NCI-H2081 (cell line): ENCODE measurements at regions not wholly inside any gene's neighbourhood (a gene's known extent, or its start where the extent isn't known, plus 50 kb on each side); places are given as distances from the start of the nearest gene placed in this dataset.

Experiments used
- DNase-seq, 2 experiments: peaks; one replicate each; lab custom pipeline; 2025; lab: John Stamatoyannopoulos, UW

DNA sequence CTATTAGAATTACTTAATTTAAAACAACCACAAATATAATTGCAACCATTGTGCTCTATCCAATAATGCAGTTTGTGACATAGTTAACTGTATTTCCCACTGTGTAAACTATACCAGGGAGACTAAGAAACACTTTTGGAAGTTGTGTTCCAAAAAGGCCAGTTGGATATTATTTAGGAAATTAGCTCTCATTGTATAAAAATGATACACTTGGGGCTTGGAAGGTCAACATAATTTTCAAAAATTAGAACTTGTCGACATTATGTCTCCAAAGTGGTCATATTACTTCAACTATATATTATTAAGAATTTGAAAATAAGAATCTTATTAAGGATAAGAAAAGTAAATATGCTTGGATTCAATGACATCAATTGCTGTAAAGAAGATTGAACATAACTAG is 876.6 kb downstream of the MRPL39 start:
- DNase-seq: no peak

DNA sequence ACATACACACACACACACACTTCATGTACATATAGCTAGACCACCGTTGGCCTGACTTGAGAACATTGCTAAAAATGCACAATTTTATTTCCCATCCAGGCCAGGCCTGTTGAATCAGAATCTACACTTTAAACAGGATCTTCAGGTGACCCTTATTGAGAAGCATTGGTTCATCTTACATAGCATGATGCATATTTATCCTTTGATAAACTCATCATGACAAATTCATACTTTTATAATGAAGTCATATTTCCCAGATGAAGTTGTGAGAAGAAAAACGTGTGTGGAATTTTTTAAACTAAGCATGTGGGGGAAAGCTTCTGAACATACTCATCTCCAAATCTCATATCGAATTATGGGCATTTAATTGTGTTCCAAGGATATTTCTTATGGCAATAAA is 877.7 kb downstream of the MRPL39 start:
- DNase-seq: no peak

DNA sequence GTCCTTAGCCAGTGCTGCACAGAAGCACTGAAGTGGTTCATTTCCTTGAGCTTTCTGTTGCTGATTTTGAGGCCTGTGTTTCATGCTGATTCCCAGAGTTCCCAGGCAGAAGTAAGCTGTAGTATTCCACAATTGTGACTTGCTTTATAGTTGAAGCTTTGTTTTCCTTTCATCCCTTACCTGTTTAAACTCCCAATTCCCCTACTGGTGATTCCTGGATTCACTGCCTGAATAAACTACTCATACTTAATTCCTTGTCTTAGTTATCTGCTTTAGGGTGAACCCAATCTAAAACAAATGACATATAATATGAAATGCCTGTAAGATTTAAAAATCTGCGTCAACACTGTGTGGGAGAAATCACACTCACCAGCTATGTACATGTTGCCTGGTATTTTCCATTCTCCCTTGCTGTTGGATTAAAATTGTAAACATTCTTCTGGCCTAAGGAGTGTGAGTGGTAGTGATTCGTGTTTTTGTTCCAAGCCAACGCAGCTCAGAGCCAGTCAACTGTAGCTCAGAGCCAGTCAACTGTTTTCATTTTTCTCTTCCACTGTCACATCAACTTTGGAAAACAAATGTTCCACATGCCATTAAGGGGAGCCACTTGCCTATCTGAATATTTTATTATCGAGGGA is 879.4 kb downstream of the MRPL39 start:
- no peak for DNase-seq

DNA sequence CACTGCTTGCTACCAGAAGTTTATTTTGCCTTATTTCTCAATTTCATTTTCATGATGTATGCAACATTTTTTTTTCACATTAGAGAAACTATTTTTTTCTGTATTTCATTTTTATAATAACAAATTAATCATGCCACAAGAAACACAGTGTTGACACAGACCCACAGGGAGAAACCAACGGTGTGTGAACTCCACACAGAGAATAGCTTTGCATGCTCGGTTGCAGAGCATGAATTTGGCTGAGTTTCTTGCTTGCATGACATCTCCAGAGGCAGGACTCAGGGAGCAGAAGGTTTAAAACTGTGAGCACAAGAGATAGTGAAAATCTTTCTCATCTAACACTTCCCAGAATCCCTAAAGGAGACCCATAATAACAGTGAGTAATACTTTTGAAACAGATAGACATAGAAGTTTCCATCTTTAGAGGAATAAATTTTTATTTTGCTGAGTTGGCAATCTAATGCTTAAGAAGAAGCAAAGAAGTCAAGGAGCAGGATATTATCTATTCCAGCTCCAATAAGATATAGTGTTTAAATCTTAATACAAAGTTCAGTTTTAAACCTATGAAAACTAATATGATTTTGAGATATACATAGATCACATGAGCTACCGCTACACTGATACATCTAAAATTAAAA is 890.9 kb downstream of the MRPL39 start:
- DNase-seq: no peak

DNA sequence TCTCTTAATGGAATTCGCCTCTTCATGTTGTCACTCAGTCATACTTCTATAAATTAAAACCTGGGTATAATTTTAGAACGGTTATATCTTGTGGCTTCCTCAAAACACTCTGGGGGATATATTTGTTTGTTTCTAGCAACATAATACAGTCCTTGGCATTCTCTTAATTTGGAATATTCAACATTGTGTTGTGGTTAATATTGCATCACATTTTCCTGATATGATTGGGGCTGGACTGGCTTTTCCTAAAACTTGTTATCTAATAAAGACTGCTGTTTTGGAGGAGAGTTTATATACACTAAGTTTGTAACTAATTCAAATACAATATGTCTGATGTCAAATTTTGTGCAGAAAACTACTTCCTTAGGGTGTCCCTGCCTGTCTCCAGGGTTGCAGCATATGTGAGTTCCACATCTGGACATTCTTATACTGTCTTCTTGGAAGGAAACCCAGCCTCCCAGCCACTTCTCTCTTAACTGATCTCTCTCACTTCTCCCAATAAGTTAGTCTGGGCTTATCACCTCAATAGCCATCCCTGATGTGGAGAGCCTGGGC is 892.6 kb downstream of the MRPL39 start:
- no peak for DNase-seq

DNA sequence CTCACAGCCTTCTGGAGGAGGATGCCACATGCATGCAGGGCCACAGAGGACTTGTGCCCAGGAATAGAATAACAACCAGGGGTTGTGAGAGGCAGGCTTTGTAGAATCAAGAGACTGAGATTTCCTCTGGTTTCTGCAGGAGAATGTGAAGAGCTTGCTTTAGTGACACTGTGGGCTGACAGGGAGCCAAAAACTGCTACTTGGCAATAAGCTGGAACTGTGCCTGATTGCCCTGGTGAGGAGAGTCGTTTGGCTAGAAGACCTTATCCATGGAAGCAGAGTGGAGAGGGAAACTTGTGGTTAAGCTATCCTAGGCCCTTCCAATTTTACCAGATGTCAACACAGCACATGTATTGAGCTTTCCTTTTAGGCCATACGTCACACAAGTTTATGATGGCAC is 902.1 kb downstream of the MRPL39 start:
- no peak for DNase-seq

DNA sequence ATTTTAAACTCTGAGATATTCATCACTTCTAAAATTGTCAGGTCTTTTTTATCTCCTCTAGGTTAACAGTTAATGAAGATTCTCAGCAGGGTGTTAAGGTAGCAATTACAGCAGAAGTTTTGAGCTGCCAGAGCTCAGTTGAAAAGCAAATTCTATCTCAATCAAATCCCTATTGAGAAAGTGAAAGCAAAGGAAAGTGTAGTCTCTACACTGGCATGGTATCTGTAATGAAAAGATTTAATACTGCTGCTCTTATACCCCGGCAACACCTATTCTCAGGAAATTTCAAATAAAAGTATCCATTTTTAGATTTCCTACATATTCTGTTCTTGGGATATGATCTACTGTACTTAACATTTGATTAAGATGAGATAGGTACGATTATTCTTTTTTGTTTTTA is 913.5 kb downstream of the MRPL39 start:
- DNase-seq: no peak

DNA sequence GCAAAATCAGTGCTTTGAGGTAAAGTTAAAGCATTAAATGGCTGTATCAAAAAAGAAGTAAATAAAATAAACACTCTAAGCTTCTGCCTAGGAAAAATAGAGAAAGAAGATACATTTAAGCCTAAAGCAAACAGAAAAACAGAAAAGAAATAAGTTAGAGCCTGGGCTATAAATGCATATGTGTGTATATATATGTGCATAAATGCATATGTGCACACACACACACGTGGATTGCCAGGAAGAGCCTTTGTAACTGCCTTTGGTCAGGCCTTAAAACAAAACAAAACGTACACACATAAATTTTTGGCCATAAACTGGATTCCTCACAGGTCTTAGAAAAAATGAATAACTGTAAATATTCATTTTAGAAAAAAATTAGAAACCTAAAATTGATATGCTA is 925.8 kb downstream of the MRPL39 start:
- no peak for DNase-seq

DNA sequence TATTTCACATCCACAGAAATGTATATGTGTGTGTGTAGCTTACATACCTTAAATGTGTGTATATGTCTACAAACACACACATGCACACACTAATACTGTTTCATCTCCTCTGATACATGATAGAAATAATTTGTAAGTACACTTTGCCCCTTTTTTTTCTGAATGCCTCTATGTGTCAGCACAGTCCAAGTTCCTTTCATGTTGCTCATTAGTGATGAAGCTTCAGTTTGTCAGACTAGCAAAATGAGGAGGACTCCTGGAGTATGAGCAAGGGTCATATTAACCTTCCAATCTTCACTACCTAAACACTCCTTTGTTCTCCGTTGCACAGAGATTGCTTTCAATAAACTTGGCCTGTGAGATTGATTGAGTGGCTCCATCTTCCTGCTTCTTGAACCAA is 935.4 kb downstream of the MRPL39 start:
- no peak for DNase-seq

DNA sequence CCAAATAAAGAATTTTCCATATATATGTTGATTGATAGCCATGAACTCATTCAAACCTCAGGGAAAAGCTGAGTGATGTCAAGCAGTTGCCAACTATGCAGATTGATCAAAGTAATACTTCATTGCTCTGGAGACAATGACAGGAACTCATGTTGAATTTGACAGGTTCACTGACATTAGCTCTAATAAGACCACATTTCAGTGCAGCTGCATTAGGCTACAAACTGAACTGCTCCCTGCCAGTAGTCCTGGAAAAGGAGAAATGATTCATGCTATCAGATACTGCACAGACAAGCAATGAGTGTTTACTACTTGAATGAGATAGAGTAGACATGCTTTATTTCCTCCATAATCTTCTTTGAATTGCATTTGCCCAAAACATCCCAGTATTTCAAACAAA is 948.4 kb downstream of the MRPL39 start:
- no peak for DNase-seq

DNA sequence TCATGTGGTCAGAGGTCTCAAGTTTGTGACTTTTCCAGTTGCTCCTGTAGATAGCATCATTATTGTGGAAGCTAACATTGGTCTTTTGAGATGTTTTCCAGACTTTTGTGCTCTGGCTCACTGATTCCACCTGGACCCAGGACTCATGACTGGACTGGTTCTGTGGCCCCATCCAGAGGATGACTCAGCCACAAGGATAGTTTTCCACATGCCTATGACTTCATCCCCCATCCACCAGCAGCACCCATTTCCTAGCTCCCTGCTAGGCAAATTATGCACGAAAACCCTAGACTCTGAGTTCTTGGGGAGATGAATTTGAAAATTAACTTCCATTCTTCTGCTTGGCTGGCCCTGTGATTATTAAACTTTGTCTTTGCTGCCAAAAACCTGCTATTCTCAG is 949.3 kb downstream of the MRPL39 start:
- no peak for DNase-seq

DNA sequence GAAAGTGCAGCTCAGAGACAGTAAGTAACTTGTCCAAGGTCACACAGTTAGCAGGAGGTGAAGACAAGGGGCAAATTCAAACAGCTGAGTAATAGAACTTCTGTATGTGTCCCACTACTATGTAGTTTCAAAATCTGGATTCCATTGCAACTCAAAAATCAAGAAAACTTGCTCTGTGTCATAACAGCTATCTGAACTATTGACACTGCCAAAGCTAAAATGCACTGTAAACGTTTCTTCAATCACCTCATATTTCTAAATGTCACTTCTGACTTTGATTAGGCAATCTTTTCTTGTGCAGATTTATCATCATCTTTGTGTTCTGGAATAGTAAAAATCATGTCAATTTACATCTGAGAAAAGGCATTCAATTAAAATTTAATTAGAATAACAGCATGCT is 957.6 kb downstream of the MRPL39 start:
- DNase-seq: no peak

DNA sequence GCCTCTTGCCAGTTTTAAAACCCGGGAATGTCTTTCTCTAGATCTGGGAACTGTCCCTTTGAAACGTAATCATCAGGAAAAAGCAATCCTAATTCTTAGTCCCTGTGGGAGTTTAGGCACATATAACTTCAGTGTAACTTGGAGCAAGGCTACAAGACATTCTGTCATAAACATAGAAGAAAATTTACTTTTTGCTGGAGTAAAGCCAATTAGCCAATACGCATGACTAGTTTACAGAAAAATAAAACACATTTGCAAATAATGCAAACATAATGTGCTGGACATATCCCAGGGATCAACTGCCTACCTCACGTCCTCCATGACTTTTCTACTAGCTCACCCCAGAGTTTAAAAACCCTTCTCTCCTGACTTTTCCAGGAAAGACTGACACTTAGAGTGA is 970.6 kb downstream of the MRPL39 start:
- no peak for DNase-seq

DNA sequence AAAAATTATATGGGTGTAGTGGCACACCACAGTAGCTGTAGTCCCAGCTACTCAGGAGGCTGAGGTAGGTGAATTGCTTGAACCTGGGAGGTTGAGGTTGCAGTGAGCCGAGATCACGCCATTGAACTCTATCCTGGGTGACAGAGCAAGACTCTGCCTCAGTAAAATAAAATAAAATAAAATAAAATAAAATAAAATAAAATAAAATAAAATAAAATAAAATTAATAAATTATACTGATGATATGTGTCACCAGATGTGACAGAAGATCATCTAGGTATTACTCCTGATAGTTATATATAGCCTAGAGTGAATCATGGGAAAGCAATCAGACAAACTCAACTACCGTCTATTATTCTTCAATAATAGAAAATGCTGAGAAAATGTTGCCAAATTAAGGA is 972.5 kb downstream of the MRPL39 start:
- DNase-seq: no peak

DNA sequence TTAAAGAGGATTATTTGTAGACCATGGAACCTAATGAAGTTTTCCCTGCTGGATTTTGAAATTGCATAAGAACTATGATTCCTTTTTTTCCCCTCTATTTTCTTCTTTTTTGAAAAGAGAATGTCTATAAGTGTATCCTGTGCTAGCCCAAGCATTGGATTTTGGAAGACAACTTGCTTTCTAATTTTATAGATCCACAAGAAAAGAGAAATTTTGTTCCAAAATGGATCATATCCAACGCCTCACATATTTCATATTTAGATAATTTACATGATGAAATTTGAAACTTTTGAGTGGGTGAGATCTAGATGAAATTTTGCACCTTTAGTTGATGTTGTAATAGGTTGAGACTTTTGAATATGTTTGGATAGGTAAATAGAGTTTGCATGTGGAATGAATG is 978.7 kb downstream of the MRPL39 start:
- no peak for DNase-seq

DNA sequence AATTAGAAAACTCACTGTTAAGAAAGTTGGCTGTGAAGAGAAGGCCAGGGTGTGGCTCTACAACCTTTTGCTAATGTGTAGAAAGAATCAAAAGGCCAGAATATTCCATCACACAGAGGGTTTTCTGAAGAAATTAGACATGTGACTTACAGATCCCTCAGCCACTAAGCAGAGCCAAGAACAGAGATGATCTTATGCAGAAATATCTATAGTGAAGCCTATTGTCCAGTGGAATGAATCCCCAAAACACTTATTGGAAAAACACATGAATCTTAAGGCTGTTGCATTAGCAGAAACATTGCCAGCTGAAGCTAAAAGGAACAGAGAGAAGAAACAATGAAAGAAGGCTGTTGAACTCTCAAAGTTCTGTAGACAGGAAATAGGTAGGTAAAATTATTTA is 979.2 kb downstream of the MRPL39 start:
- no peak for DNase-seq

DNA sequence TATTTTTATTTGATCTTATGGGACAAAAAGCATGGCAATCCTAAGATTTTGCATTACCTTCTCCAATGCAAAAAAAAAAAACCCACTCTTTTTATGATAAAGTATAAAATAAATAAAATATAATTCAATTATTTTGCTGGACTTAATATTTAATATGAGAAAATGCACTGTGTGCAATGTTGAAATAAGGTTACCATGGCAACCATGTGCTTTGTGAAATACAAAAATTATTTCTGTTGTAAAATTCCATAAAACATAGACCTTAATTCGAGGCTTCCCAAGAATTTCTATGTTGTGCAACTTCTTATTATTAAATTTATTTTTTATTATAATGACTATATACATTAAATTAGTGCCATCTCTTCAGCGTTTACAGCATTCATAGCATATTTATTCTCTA is 989.5 kb downstream of the MRPL39 start:
- no peak for DNase-seq

DNA sequence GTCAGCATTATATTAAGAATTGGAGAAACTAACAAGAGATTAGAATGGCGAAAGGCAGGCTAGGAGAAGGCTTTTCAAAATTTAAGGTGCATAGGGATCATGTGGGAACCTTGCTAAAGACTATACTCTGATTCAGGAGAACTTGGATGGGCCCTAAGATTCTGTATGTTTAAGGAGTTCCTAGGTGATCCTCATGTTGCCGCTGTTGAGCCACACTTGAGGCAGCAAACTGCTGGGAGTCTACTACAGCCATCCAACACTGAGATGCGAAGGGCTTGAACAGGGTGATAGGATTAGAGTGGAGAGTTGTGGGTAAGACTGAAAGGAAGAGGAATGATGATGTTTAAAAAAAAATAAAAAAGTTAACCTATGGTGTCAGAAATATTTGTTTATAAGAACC is 1013.2 kb downstream of the MRPL39 start:
- DNase-seq: peak in 1 of 2 experiments; percentile 2

DNA sequence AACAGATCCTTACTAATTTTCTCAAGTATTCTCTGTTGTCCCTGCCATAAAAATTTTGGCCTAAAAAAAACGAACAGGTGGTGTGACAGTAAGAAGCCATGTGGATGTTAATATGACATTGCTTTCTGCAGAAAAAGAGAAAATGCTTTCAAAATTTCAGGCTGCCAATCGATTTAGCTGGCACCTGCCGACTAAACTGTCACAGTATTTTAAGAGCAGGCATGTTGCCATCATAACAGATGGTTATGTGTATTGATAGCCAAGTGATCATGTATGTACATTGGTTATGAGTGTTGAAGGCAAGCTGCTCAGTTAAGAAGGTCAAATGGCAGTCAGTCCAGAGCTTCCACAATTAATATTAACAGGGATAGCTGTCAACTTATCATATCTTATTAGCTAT is 1017.0 kb downstream of the MRPL39 start:
- DNase-seq: peak; percentile 4 to 47

DNA sequence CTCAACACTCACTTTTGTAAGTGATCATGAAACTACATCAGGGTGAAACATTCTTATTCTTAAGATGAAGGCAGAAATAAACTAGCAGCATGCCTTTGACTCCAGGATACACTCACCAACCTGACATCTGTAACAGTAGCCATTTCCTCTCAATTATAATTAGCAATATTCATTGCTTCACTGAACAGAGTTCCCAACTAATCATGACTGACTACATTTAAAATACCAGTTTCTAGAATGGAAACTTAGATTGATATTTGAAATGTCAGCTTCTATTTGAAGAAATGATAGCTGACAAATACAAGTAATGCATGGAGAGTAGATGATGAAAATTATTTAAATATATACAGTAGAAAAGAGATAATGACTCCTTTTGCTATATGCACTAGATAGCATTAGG is 1023.8 kb downstream of the MRPL39 start:
- no peak for DNase-seq

DNA sequence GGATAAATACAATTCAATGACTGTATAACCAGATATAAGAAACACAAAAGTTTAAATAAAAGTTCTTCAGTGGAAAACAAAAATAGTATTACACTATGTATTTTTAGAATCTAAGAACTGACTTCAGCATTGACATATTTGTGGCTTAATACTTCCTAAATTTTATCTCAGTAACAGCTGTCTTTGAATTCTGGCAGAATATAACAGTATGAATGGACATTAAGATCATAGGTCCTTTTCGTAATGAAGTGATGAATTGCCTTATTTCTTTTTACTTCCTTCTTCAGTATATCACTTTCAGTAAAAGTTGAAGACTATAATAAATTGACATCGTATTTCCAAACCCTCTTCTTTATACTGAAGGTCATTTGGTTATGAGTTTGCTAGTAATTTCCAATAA is 1030.0 kb downstream of the MRPL39 start:
- no peak for DNase-seq

DNA sequence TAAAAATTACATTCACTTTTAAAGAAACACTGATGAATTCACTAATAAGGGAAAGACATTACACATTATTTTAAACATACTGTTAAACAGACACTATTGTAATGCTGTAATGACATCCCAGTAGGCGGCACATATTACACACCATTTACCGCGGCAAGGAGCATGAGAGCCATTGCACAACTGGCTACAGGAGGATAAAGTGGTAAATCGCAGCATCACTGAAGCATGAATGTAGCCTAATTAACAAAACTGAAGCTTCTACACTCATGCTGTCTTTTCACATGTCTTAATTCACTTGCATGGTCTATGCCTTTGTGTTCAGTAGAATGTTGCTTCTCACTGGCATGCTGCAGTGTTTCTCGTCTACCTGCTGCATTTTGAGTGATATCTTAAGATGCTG is 1046.0 kb downstream of the MRPL39 start:
- no peak for DNase-seq

DNA sequence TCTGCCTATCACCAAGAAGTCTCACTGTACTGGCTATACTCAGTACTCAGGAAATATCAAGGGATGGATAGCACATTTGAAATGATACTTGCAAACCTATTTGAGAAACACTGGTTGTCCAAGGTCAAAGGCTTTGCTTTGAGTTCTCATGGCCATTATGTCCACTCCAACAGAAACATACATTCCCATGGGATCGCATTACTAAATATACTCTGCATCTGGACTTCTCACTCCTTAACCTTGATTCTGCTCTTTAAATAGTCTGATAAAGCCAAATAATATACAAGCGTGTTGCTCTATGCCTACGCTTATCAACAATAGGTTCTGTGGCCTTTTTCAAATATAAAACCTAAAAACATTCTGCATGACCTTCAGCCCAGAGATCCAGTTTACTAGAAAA is 1054.8 kb downstream of the MRPL39 start:
- no peak for DNase-seq

DNA sequence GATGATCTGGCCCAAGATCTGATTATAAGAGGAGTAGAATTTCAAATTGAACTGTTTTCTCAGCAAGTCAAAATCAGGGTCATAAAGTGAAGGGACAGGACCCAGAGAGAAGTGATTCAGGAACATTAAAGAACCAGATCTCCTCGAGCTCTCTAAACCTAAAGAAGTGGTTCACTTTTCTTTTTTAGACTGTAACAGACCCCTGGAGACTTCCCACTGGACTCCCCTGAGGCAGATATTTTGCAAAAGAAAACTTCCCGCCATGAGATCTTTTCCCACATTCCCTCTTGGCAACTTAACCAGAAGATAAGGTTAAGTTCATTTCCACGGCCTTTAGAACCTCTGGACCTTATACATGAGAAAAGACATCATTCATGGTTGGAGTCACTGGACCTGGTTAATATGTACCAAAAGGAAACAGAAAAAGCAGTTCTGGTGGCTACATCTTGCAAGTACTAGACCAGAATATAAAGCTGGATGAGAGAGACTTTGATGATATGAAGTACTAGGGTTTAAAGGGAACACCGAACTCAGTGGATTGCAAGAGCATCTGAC is 1061.4 kb downstream of the MRPL39 start:
- no peak for DNase-seq
